EH (cell line): ENCODE measurements at regions not wholly inside any gene's neighbourhood (a gene's known extent, or its start where the extent isn't known, plus 50 kb on each side); places are given as distances from the start of the nearest gene placed in this dataset.
"Not testable (repeated sequence)": the region's sequence is repeated elsewhere in the genome, so short reads cannot be mapped to it uniquely, and the experiment has no call there.

ENCODE experiments used
- DNase-seq: peaks from one replicate; pipeline ENCODE4 v3.0.0-alpha.2; 2015; ENCODE audit warnings: low read depth

GRCh38 chr5:124176692-124177091 is 569.7 kb downstream of the ZNF608 start:
- no peak for DNase-seq

DNA sequence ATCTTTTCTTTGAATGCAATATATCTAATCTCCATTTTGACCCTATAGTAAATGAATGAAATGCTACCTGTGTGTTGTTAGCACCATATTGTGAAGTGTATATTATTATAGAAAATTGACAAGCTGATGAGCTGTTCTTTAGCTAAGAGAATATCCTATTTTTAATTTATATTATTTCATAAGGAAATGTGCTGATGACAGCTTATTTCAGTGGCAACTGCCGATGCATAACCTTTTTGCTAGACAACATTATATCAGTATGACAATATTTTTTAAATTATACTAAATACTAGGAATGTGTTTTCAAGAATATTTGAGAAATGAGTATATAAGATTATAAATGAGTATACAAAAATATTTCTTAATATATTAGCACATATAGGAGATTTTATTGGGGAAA is 573.1 kb downstream of the ZNF608 start:
- DNase-seq = no peak

- no peak for DNase-seq
Measured at GRCh38 chr5:124172389-124173003, 573.9 kb downstream of the ZNF608 start.

GRCh38 chr5:124168093-124168492 is 578.3 kb downstream of the ZNF608 start:
- not testable (repeated sequence) for DNase-seq

GRCh38 chr5:124162767-124163532 is 583.5 kb downstream of the ZNF608 start:
- no peak for DNase-seq

DNA sequence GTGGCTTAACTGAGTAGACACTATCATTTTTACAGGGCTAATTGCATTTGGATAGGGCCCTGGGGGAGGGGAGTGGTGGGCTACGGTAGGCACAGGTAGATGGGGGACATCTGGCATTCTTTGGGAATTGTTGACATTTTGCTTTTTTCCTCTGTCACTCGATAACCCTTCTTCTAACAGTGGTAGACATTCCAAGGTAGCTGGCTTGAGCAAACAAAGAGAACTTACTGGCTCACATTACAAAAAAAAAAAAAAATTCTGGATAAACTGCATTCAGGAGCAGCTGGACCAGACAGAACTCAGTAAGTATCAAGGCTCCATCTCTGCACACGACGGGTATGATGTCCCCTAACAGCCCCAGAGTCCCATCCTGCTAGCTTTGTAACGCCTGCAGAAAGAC is 585.2 kb downstream of the ZNF608 start:
- no peak for DNase-seq

DNA sequence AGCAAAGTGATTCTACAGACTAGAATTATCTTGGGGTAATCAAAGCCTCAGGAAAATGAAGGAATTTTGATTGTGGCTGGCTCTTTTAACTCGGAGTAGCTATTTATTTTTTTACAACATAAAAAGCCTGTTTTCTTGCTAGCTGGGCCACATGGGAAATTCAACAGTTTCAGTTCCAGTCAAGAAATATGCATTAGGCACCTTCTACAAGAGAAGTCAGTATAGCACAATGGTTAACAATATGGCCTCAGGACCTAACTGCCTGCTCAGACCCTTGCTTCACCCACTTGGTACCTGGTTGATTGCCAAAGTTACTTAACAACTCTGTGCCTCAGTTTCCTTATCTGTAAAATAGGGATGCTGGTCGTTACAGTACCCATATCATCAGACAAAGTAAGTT is 586.2 kb downstream of the ZNF608 start:
- DNase-seq = no peak

GRCh38 chr5:124157320-124157719 is 589.1 kb downstream of the ZNF608 start:
- no peak for DNase-seq

GRCh38 chr5:124156415-124156996 is 589.9 kb downstream of the ZNF608 start:
- DNase-seq = no peak

GRCh38 chr5:124154714-124155113 is 591.7 kb downstream of the ZNF608 start:
- DNase-seq = no peak

- no peak for DNase-seq
Measured at GRCh38 chr5:124153588-124153987, 592.9 kb downstream of the ZNF608 start.

DNA sequence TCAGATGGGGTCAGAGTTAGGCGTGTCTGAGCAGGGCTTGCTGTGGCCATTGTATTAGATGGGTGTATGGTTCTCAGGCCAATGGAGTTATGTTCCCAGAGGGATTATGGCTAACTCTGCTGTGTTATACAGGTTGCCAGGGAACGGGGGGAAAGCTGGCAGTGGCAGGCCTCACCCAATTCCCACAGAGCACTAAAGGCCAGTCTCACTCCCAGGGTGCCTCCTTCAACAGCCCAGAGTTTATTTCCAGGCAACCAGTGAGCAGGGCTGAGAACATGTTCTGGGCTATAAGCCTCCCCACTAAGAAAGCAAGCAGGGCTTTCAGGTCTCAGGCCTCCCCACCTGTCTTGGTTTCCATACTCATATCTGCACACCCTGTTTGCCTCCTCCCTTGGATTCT is 597.9 kb downstream of the ZNF608 start:
- no peak for DNase-seq

DNA sequence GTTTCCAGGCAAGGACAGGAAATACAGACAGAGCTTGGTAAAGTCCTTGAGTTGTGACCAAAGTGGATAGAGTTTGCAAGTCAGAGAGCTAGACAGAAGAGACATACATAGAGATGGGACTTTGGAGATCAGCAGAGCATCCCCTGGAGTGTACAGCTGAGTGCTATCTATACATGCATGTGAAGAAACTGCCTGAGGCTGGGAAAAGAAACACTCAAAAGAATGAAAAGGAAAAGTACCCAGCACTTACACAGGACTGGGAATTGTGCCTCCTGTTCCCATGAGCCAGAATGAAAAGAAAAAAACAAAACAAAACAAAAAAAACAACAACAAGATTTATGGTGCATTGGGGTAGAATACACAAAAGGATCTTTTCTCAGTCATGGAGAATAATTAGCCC is 606.4 kb downstream of the ZNF608 start:
- no peak for DNase-seq

- no peak for DNase-seq
Measured at GRCh38 chr5:124139477-124139876, 607.0 kb downstream of the ZNF608 start.

DNA sequence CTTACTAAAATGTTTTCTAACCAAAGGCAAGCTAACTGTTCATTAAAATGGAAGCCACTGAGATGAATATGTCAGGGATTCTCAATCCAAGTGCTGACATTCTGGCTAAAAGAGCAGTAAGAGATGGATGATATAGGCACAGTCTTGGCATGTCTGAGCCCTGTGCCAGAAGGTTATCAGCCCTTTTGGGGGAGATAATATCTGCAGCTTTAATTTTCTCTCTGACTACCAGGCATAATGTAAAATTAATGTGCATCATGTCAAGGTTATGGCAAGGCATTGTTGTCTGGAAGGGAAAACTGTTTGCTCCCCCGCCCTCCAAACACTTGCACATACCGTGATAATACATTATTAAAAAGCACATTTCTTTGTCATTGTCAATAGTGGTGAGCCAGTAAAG is 609.8 kb downstream of the ZNF608 start:
- DNase-seq = no peak

DNA sequence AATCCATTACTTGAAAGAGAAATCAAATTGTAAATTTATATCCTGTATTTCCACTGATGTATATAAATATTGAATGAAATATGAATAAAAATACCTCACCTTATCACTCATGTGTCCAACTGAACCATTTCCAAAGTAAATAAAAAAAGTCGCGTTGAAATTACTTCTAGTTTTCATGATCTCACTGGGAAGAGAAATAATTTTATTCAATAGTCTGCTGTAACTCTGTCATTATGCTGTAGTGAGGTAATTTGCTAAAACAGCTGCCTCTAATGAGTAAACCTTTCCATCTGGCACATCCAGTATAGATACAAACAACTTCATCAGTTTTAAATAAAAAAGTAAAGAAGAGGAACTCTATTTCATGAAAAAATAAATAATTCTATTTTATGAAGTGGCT is 611.5 kb downstream of the ZNF608 start:
- no peak for DNase-seq

DNA sequence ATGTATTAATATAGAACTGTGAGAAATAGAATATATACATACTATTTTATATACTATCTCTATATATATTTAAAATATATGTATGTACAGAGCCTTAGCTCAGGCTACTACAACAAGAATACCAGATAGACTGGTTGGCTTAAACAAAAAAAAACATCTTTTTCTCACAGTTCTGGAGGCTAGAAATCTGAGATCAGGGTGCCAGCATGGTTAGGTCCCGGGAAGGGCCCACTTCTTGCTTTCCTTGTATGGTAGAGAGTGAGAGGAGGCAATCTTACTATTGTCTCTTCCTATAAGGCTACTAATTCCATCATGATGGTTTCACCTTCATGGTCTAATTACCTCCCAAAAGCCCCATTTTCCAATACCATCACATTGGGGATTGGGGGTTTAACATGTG is 613.0 kb downstream of the ZNF608 start:
- no peak for DNase-seq

- DNase-seq = no peak
Measured at GRCh38 chr5:124132843-124133242, 613.6 kb downstream of the ZNF608 start.

DNA sequence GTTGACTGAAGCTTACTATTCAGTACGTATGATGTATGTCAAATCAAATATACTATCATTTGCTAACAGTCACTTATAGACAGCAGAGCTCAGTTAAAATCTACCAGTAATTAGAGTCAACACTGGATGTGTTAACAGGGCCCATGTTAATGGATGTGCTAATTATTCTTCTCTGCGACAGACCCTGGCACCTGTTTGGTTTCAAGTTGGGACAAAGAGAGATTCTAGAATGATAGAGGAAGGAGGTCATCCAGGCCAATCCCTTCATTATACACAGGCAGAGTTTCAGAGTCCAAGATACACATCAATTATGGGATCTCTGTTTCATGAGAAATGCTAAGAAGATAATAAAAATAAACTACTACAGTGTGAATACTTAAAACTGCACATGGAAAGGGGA is 615.0 kb downstream of the ZNF608 start:
- no peak for DNase-seq

- no peak for DNase-seq
Measured at GRCh38 chr5:124130816-124131215, 615.6 kb downstream of the ZNF608 start.

DNA sequence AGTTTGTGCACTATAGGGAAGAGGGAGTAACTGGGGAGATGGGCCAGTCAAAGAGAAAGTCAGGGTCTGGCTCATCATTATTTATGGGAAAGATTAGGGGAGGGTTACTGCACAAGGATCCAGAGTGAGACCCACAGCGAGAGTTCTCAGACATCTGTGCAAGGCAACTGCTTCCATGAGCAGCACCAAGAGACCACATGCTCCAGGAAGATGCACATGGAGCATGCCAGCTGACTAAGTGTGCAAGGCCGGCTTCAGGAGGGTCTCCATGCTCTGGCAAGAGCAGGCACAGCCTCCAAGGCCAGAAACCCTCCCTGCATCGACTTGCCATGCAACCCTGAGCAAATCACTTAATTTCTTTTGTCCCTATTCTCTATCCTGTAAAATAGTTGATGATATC is 616.9 kb downstream of the CSNK1G3 start:
- no peak for DNase-seq

GRCh38 chr5:124126504-124127217 is 614.7 kb downstream of the CSNK1G3 start:
- DNase-seq = no peak

- no peak for DNase-seq
Measured at GRCh38 chr5:124124711-124125229, 612.8 kb downstream of the CSNK1G3 start.
